CD1c-positive myeloid dendritic cell (primary cell): ENCODE measurements at regions not wholly inside any gene's neighbourhood (a gene's known extent, or its start where the extent isn't known, plus 50 kb on each side); places are given as distances from the start of the nearest gene placed in this dataset.
"Not testable (repeated sequence)": the region's sequence is repeated elsewhere in the genome, so short reads cannot be mapped to it uniquely, and the experiment has no call there.

Experiments
- DNase-seq: peaks from one replicate; pipeline ENCODE4 v3.0.0-alpha.2; 2016; ENCODE audit errors: extremely low spot score

- DNase-seq, result no peak
Observed at GRCh38 chr2:39581866-39582265, 83.9 kb upstream of the TMEM178A start.

DNA sequence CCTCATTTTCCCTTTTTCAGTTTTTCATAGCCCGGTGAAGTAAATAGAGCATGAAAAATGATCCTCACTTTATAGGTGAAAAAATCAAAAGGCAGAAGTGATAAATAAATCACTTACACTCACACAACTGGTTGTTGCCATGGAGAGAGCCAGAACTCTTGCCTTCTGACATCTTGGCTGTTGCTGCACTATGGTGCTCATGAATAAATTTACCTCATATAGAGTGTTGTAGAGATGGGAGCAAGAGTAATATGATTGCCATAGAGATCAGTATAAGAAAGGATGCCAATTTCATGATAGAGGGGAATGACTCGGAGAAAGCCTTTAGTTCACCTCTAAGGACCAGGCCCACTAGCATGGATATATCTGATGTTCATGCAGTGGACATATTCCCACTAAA is 82.5 kb upstream of the TMEM178A start:
- no peak for DNase-seq

DNA sequence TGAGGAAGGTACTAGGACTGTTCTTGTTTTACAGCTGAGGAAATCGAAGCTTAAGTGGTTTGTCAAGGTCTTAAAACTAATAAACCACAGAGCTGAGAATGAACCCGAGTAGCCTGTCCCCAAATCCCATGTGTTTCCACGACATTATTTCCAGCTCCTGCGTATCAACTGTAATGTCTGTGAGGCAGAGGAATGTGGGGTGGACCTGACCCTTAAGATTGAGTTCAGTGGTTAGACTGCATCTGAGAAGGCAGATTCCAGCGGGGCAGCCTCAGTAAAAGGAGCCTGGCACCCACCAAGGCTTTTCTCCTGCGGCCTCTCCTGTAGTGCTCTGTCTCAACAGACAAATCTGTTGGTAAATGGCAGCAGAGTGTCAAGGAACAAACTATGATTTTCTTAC is 81.9 kb upstream of the TMEM178A start:
- no peak for DNase-seq

GRCh38 chr2:39584283-39584965 is 81.3 kb upstream of the TMEM178A start:
- DNase-seq, result no peak

DNA sequence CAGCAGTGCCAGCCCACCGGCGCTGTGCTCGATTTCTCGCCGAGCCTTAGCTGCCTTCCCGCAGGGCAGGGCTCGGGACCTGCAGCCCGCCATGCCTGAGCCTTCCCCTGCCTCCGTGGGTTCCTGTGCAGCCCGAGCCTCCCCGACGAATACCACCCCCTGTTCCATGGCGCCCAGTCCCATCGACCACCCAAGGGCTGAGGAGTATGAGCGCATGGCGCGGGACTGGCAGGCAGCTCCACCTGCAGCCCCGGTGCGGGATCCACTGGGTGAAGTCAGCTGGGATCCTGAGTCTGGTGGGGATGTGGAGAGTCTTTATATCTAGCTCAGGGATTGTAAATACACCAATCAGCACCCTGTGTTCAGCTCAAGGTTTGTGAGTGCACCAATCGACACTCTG is 80.2 kb upstream of the TMEM178A start:
- not testable (repeated sequence) for DNase-seq

- DNase-seq, result no peak
Observed at GRCh38 chr2:39587168-39587567, 78.5 kb upstream of the TMEM178A start.

GRCh38 chr2:39587641-39588040 is 78.1 kb upstream of the TMEM178A start:
- no peak for DNase-seq

GRCh38 chr2:39593439-39594393 is 72.0 kb upstream of the TMEM178A start:
- DNase-seq, result peak; percentile 29

DNA sequence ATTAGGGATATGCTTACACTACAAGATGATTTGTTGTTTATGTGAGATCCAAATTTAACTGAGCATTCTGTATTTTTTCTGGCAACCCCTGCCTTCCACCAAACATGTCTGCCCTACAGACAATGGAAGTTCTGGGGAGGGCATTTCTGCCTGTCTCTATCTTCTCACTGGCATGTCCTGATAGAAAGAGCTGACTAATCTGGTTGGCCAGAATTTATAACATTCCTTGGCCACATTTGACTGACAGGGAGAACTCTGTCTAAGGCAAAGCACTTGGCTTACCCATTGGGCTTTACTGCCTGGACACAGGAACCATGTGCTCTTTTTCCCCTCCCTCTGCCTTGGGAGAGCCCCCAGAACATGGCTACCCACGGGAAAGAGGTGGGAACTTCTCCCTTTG is 70.6 kb upstream of the TMEM178A start:
- DNase-seq, result no peak

GRCh38 chr2:39597314-39597713 is 68.4 kb upstream of the TMEM178A start:
- DNase-seq, result no peak

- DNase-seq, result no peak
Observed at GRCh38 chr2:39602616-39603015, 63.1 kb upstream of the TMEM178A start.

GRCh38 chr2:39603436-39603835 is 62.3 kb upstream of the TMEM178A start:
- no peak for DNase-seq

- no peak for DNase-seq
Observed at GRCh38 chr2:39604866-39605265, 60.9 kb upstream of the TMEM178A start.

- no peak for DNase-seq
Observed at GRCh38 chr2:39606585-39606984, 59.1 kb upstream of the TMEM178A start.

DNA sequence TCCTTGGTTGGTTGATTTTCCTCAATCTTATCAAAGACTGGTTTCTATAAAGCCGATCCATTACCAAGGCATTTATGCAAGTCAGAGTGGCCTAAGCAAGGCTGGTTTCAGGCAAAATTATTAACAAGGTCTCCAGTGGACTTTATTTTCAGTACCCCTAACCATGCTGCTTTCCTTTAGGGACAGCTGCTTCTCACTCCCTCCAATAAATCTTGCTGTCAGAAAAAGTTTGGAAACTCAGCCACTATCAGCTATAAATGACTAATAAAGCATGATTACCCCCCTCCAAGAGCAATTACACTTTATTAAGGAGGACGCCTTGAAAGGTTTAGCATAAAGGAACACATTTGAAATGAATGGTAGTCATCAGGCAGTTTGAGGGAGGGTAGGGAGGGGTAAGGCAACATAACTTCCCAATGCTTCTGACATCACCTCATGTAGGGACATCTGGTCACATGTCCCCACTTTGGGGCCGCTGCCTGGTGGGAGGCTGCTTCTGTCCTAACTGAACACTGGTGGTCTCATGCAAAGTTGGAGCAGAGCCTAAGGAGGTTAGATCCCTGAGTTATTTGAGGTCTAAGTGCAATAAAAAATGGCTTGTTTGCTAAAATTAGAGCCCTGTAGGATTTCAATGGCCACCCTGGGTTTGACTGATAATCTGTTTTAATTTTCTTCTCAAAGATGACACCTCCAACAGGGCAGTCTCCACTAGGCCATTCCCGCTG is 58.0 kb upstream of the TMEM178A start:
- DNase-seq, result no peak

DNA sequence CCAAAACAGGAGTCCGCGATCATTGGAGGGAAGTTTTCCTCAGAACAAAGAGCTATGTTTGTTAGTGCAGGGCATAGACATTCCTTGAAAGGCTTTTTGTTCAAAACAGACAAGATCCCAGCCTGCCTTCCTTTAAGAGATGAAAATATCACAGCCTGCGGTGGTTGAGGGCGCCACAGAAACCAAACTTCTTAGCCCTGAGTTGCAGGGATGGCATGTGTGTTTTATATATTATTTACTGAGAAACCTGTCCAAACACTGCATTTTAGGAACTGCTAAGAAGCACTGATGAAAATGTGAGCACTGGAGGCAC is 57.5 kb upstream of the TMEM178A start:
- DNase-seq, result no peak

GRCh38 chr2:39608686-39609441 is 56.9 kb upstream of the TMEM178A start:
- DNase-seq, result peak; percentile 12

DNA sequence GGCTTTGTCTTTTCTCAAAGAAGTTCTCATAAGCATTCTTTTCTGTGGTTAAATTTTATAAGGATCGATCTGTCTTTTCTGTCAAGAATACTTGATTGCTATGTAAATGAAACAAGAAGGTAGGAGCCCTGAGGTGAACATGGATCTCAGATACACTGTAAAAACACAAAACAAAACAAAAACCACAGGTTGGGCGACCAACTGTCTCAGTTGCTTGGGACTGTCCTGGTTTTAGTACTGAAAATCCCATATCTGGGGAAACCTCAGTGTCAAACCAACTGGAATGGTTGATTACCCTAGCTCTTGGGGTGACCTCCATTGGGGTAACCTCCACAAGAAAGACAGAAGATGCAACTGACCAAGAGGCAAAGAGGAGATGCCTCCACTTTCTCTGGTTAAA is 55.8 kb upstream of the TMEM178A start:
- no peak for DNase-seq

DNA sequence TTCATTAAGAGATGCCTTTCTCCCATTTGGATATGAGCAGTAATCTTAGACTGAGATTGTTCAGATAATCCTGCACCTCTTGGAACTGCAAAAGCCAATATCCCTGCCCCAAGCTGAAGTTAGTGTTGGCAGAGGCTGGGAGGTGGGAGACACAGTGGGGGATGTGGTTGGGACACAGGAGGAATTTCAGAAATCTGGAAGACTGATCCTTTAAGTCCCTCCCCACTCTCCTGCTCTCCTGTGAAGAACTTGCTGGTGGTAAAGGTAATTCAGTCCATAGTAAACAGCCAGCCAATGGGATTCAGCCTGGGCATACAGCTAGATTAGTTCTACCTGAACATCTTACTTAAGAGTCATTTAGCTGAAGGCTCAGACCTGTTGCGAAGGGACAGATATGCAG is 50.0 kb upstream of the TMEM178A start:
- DNase-seq, result no peak
